ENCODE measurements at regions not wholly inside any gene's neighbourhood (a gene's known extent, or its start where the extent isn't known, plus 50 kb on each side); places are given as distances from the start of the nearest gene placed in this dataset.

DNA sequence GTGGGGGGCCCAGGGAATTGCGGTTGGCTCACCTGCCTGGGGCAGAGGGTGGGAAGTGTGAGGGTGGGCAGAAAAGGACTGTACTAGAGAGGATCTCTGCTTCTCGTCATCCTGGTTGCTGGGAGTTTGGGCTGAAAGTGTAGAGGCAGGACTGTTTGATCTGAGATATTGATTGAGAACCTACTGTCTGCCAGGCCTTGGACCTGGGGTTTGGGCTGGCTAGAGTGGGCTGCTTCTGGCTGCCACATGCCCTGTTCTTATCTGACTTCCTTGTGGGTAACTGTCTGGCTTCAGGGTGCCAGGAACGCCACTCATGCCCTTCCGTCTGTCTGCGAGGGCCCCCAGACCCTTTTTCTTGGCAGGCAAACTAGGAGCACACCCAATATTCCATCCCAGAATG, 200.9 kb downstream of the FOXD2 start:
- in situ Hi-C loops (cut with HindIII; ENCODE audit: low pct_ligation_motif_present, low pct_unique_long_range_greater_than_20kb, low sequenced_read_pairs), result no loop called here
- DNase-seq, result no peak

DNA sequence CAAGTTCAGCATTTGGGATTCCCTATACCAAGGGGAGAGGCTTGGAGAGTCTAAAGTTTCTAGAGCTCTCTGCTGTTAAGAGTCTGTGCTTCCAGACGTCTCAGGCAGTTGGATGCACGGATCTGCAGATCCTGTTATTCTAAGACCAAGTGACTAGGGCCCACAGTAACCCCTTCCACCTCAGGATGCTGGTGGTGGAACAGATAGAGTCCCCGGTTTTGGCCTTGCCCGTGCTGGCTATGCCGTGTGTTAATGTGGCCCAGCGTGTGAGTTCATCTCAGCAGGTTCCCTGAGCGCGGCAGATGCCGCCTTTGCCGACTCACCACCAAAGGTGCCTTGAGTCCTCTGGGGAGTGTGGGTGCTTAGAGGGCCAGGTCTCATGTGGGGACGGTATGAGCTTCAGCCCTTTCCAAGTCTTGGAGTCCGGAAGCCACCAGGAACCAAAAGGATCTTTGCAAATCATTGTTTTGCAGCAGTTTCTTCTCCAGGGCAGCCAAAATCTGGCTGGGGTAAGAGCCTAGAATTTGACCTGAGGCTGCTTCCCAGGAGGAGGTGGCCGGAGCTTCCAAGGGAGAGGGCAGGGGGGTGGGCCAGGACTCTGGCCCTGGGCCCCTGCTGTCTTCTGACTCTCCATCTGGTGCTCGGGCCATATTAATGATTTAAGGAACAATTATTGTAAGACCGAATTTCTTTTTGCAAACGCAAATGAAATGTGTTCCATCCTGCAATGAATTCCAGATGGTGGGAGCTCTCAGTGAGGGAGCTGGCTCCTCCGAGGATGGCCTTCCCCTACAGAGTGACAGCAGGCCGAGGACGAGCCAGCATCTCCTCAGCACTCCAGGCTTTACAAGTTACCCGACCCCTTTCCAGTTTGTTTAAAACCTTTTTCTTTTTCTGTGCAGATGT, 205.7 kb downstream of the FOXD2 start:
- in situ Hi-C loops (cut with HindIII; ENCODE audit: low pct_ligation_motif_present, low pct_unique_long_range_greater_than_20kb, low sequenced_read_pairs), result no loop called here
- no peak for DNase-seq

DNA sequence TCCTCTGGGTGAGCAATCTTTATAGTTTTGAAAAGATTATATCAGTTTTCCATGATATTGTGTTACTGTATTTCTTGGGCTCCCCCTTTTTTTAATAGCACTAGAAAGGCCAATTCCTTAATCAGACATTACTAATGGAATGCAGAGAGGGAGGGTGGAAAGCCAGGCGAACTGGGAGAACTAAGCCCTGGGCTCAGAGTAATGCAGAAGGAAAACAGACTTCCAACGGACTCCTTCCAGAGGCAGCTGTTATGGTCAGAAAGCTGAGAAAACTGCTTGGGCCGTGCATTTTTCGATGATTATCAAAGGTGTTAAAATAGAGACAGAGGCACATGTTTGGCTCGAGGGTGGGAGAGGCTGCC, 206.3 kb downstream of the FOXD2 start:
- in situ Hi-C loops (cut with HindIII; ENCODE audit: low pct_ligation_motif_present, low pct_unique_long_range_greater_than_20kb, low sequenced_read_pairs), result no loop called here
- no peak for DNase-seq

DNA sequence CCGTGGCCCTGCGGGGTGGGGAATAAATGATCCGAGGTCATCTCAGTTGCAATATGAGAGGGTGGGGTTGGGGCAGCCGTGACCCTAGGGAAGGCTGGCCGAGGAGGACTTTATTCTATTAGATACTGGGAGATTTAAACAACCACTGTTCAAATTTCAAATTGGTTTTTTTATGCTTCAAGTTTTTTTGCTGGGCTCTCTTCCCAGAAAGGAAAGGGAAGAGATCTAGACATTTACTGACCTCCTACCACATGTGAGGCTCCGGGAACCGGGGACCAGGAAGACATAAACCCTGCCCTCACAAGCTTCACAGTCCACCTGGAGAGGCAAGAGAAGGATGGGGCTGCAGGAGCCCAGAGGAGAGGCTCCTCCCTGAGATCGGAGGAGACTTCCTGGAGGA, 207.3 kb downstream of the FOXD2 start:
- in situ Hi-C loops (cut with HindIII; ENCODE audit: low pct_ligation_motif_present, low pct_unique_long_range_greater_than_20kb, low sequenced_read_pairs), result no loop called here
- DNase-seq, result no peak

DNA sequence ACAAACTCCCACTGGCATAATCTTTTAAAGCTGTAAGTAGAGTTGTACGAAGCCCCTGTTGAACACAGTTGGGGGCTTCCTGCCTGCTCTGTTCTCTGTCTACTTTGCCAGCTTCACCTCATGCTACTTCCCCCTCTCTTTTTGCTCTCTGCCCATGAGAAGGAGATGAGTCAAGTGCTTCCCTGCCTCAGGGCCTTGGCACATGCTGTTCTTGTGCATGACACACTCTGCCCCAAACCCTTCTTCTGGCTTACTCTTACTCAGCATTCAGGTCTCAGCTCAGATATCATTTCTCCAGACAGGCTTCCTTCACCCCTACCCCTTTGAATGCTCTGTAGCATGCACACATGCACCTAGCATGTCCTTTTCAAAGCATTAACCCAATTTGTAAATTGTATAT, 208.8 kb downstream of the FOXD2 start:
- in situ Hi-C loops (cut with HindIII; ENCODE audit: low pct_ligation_motif_present, low pct_unique_long_range_greater_than_20kb, low sequenced_read_pairs), result no loop called here
- DNase-seq, result no peak

DNA sequence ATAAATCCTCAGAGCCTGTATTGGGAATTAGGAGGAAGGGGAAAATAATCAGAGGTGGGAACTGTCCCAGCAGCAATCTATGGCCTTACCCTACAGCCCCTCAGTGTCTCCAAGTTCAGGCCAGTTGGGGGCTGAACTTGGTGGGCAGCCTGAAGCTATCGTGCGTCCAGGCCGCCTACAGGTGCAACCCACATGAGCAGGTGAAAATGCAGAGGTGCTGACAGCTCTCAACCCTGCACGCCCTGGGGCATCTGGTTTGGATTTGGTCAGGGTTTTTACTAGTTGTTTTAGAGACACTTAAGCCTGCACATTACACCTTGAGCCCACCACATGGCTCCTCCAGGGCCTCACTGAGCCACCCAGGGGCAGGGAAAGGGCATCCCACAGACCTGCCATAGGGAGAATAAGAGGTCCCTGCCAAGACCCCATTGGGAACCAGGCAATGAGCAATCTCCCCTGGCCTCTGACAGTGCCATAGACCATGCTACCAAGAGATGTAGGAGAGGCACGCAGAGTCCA, 209.5 kb downstream of the FOXD2 start:
- in situ Hi-C loops (cut with HindIII; ENCODE audit: low pct_ligation_motif_present, low pct_unique_long_range_greater_than_20kb, low sequenced_read_pairs), result no loop called here
- DNase-seq, result no peak

DNA sequence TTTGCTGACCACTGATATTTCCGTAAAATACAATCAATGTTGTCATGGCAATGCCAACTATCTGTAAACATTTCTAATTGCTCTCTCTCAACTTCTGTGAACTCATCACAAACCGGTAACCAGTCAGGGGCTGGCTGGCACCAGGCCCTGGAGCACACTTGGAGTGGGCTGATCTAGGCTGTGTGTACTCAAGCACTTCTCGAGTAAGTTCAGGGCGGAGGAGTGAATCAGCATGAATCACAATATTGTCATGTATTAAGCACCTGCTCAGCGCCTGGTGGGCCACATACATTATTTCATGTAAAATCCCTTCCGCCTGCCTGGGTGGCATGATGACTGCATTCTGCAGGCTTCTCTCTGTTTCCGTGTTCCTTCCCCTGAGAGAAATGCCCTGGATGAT, 212.4 kb downstream of the FOXD2 start:
- in situ Hi-C loops (cut with HindIII; ENCODE audit: low pct_ligation_motif_present, low pct_unique_long_range_greater_than_20kb, low sequenced_read_pairs), result no loop called here
- peak; percentile 93 for DNase-seq

DNA sequence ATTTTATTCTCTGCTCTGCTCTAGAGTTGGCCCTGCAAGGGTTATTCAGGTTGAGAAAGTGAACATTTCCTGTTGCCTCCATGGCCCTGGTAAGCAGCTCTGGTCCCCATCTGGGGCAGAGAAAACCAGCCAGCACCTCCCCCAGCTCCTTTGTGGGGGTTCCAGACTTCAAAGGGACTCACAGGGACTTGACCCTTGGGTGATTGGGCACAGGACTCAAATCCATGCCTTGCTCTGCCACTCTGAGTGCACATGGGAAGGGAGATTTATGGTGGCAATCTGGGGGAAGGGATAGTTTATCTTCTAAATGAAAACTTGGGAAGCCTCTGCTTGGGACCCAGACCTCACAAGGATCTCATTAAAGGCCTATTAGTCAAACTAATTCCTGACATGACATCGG, 212.8 kb downstream of the FOXD2 start:
- in situ Hi-C loops (cut with HindIII; ENCODE audit: low pct_ligation_motif_present, low pct_unique_long_range_greater_than_20kb, low sequenced_read_pairs), result no loop called here
- no peak for DNase-seq

DNA sequence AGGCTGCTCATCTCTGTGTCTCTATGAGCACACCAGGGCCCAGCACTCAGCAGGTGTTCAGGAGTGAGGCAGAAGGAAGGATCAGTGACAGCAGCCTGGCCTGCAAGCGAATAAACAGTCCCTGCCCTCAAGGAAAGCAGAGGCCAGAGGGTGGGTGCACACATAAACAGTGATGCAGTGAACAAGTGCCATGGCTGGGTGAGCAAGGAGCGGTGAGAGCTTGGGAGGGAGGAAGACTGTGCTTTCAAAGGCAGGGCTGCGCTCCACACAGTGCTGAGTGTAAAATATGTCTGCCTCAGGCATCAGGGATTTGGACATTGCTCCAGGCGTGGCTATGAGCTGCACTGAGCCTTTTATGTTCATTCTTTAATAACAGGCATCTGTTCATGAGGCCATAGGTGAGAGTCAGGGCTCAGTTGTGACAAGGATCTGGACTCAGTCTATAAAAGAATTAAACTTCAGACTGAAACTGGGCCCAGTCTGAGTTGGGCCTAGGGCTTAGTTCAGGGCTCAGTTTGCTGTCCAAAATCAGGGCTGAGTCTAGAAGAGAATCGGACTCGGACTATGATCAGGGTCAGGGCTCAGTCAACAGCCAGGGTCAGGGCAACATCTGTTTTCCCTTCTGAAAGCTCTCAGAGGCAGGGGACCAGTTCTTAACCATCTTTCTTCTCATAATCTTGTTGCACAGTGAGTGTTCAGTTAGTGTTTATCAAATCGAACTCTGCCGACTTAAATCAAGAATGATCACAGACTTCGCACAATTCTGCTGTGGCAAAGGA, 213.7 kb downstream of the FOXD2 start:
- DNase-seq, result no peak
- in situ Hi-C loops (cut with HindIII; ENCODE audit: low pct_ligation_motif_present, low pct_unique_long_range_greater_than_20kb, low sequenced_read_pairs), result no loop called here

DNA sequence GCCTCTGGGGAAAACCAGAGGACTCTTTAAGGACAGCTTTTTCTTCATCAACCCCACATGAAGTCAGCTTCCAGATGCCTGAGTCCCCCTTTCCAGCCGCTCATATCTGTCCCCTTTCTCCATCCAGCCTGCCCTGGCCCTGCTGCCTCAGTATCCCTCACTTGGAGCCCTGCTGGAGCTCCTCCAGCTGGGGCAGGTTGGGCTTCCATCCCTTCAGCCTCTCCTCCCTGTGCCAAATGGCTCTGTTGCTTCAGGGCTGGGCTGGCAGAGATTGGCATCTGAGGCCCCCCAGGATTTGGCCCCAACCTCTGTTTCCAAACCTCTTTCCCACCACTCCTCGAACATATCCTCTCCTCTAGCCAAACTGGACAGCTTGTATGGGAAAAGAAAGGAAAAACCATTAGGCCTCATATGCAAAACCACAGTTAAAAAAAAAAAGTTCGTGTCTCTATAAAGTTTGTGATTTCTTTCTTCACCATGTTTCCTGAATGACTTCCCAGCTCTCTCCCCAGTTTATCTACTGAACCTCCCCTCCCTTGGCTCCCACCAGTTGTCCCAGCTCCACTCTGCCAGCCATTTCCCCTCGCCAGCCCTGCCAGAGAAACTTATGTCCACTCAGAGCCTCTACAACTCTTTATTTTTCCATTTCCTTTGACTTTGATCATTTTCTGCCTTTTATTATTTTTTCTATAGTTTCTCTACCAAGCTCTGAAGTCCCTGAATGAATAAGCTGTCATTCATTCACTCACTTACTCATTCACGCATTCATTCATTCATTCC, 217.9 kb downstream of the FOXD2 start:
- DNase-seq, result no peak
- in situ Hi-C loops (cut with HindIII; ENCODE audit: low pct_ligation_motif_present, low pct_unique_long_range_greater_than_20kb, low sequenced_read_pairs), result no loop called here

DNA sequence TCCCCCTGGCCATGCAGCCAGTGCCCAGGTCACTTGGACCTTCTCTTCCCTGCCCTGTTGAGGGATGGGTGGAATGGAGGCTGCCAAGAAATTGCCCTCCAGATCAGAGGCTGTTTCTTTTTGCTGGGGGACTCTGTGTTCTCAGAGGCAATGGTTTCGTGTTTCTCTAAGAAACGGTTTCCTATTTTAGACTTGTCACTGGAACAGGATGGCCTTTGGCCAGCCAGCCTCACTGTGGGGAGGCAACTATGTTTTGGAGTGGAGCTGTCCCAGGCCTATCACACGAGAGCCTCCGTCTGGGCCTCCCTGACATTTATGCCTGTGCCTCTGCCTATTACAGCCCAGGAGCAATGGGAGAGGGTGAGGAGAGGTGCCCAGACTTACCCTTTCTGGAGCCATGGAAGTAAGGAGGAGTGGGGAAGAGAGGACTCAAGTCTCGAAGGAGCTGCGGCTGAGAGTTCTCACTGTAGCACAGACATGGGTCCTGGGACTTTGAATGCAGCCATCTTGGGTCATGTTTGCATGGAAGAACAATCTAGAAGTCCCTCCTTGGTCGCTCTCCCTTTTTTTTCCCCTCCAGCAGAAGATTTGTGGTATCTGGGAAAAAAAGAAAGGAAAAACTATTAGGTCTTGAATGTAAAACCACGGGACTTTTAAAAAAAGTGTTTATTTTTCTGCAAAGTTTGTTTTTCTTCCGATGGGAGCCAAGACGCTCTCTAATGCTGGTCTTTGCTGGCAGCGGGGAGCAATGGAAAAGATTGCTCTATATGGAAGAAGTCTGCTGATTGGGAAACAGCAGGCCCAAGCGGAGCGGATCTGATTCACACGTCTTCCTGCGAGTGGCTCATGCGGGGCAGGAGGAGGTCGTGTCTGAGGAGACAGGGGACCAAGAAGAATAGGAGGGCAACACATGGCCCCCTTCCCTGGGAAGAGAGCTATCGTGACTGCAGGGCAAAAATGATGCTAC, 219.2 kb downstream of the FOXD2 start:
- in situ Hi-C loops (cut with HindIII; ENCODE audit: low pct_ligation_motif_present, low pct_unique_long_range_greater_than_20kb, low sequenced_read_pairs), result no loop called here
- DNase-seq, result no peak

DNA sequence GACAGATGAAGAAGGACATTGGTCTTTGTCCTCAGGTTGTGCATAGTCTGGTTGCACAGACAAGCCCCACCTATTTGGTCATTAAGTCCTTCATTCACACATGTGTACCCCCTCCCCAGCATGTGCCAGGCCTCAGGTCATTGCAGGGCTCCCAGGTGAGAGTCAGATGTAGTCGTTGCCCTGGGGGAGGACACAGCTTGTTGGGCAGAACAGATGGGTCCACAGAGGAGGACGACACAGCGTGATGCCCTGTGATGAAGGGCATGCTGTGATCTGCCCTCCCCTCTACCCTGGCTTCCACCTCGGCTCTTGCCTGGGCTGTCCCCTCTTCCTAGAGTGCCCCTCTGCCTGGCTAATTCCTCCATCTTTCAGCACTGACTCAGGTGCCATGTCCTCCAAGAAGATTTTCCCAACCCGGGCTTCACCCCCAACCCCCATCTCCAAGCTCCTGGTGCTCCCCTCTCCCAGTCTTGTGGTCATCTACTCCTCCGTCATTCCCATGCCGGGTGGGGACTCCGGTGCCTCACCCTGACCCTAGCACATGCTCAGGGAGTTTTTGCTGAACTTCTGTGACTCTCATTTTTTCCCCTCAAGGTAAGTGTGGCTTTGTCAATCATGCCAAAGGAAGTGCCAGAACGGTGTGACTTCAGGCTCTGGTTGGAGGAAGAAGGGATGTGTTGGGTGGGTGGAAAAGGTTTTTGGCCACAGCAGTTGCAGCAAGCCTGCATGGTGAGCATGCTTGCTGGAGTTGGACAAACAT, 220.5 kb downstream of the FOXD2 start:
- in situ Hi-C loops (cut with HindIII; ENCODE audit: low pct_ligation_motif_present, low pct_unique_long_range_greater_than_20kb, low sequenced_read_pairs), result no loop called here
- no peak for DNase-seq

DNA sequence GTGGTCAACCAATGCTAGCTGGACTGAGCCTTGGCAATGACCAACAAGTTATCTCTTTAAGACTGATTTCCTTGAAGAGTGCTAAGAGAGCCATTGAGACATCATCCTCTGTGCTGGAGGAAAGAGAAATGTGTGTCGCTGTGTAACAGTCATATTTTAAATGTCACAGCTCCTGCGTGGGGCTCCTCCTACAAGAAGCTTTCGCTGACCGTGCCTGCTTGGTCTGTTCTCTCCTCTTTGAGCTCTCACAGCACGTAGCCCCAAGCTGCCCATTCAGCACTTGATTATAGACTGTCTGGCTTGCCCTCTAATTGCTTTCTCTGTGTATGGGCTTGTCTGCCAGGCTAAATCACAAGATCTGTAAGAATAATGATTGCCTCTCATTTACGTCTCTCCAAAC, 221.3 kb downstream of the FOXD2 start:
- in situ Hi-C loops (cut with HindIII; ENCODE audit: low pct_ligation_motif_present, low pct_unique_long_range_greater_than_20kb, low sequenced_read_pairs), result no loop called here
- DNase-seq, result no peak

DNA sequence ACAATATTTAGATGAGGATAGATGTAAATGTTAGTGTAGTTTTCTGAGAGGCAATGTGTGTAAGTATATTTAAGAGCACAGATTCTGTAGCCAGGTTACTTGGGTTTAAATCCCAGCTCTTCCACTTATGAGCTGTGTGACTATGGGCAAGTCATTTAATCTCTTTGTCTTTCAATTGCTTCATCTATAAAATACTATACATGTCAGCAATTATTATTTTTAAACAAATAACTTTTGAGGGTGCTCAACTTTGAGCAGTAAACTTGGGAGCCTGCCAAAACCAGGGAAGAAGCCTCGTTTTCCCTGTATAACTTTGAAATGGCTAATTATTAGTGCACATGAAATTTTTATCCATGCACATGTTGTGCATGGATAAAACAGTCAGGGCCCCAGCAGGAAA, 222.8 kb downstream of the FOXD2 start:
- no peak for DNase-seq
- in situ Hi-C loops (cut with HindIII; ENCODE audit: low pct_ligation_motif_present, low pct_unique_long_range_greater_than_20kb, low sequenced_read_pairs), result no loop called here

DNA sequence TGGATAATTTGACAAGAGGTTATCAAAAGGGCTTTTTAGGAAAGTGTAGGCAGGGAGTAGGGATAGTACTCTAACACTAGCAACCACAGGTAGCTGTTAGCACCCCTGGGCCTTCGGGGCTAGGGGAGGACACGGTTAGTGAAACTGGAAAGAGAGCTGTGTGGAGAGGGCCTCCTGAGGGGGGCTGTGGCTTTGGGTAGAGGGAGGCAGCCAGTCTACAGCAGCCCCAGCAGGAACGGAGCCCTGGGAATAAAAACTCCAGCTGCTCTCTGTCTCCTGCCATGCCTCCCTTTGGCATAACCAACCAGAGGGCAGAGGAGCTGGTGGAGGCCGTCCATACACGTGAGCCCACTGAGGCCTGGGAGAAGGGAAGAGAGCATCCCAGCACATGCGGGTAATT, 223.2 kb downstream of the FOXD2 start:
- in situ Hi-C loops (cut with HindIII; ENCODE audit: low pct_ligation_motif_present, low pct_unique_long_range_greater_than_20kb, low sequenced_read_pairs), result no loop called here
- DNase-seq, result no peak

DNA sequence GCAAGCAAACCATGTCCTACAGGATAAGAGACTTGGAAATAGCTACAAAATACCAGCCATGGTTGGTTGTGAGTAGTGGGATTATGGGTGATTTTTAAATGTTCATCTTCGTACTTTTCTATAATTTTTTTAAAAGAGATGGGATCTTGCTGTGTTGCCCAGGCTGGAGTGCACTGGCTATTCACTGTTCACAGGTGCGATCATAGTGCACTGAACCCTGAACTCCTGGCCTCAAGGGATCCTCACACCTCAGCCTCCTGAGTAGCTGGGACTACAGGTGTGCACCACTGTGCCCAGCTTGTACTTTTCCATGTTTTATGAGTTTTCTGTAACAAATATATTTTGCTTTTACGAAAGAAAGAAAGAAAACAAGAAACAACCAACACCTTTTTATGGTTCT, 224.2 kb downstream of the FOXD2 start:
- in situ Hi-C loops (cut with HindIII; ENCODE audit: low pct_ligation_motif_present, low pct_unique_long_range_greater_than_20kb, low sequenced_read_pairs), result no loop called here

DNA sequence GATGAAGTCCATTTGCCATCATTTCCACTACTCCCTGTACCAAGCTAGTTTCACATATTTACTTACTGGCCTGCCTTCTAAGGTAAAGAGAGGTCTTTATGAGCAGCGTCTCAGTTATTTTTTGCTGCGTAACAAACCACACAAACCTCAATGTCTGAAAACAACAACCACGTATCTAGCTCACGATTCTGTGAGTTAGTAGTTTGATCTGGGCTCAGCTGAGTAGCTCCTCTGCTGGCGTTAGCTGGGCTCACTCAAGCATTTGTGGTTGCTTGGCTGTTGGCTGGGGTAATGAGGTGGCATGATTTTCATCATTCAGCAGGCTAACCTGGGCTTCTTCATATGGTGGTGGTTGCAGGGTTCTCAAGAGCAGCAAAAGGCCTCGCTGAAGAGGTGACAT, 225.4 kb downstream of the FOXD2 start:
- in situ Hi-C loops (cut with HindIII; ENCODE audit: low pct_ligation_motif_present, low pct_unique_long_range_greater_than_20kb, low sequenced_read_pairs), result no loop called here

More for the DNA sequence above, 224.2 kb downstream of the FOXD2 start:
- no peak for DNase-seq

More for the DNA sequence above, 225.4 kb downstream of the FOXD2 start:
- no peak for DNase-seq
